ENCODE measurements at regions not wholly inside any gene's neighbourhood (a gene's known extent, or its start where the extent isn't known, plus 50 kb on each side); places are given as distances from the start of the nearest gene placed in this dataset.

DNA sequence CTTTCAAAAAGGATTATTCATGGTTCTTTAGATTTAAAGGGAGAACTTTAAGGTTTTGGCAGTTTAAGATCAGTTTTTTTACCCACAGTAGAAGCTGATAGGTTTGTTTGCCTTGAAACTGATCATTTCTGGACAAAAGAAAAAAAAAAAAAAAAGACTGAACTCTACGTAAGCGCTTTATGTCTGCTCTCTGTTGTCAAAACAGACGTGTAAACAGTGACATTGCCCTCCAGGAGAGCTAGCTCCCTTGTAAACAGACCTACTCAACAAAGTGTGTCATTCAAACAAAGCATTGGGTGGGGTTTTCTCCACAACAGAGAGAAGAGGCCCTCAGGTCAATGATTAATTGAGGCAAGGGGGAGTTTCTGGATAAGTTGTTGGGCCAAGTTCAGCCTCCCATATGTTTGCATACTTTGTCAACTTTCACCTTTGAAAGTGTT, 568.1 kb upstream of the LRRN3 start:
- H3K27ac ChIP-seq (ENCODE audit: low read length) = no peak overlapping the region
- no peak overlapping the region for H3K4me3 ChIP-seq (ENCODE audit: low read length)
- H3K9ac ChIP-seq (ENCODE audit: low read length) = no peak overlapping the region
- H3K27me3 ChIP-seq (replicated peaks; ENCODE audit: insufficient read depth, low read length) = no peaks in the 10 kb centered on the region
- no peaks in the 10 kb centered on the region for H4K20me1 ChIP-seq (ENCODE audit: insufficient read depth, low read length)
- no peaks in the 10 kb centered on the region for H3K9me2 ChIP-seq (replicated peaks; ENCODE audit: insufficient read depth, low read length)
- no peak overlapping the region for H2AFZ ChIP-seq (ENCODE audit: low read length)
- H3K79me2 ChIP-seq (ENCODE audit: low read length) = no peaks in the 10 kb centered on the region
- H3K9me3 ChIP-seq (replicated peaks; ENCODE audit: insufficient read depth, low read length) = no peaks in the 10 kb centered on the region
- H3K4me1 ChIP-seq (ENCODE audit: low read length) = no peaks in the 10 kb centered on the region
- no peaks in the 10 kb centered on the region for H3F3A ChIP-seq (ENCODE audit: insufficient read depth, low read length)
- no peaks in the 10 kb centered on the region for H3K36me3 ChIP-seq (replicated peaks; ENCODE audit: insufficient read depth, low read length)
- no peak for DNase-seq
- no peak overlapping the region for H3K4me2 ChIP-seq (ENCODE audit: low read depth, low read length)
- TF ChIP-seq EZH2 (optimal IDR thresholded peaks at IDR 0.05; ENCODE audit: low read depth, low read length) (no peak), EZH2phosphoT487 (IDR thresholded peaks at IDR 0.05; ENCODE audit: low read length) (no peak)
- TF ChIP-seq, protein P1, sequence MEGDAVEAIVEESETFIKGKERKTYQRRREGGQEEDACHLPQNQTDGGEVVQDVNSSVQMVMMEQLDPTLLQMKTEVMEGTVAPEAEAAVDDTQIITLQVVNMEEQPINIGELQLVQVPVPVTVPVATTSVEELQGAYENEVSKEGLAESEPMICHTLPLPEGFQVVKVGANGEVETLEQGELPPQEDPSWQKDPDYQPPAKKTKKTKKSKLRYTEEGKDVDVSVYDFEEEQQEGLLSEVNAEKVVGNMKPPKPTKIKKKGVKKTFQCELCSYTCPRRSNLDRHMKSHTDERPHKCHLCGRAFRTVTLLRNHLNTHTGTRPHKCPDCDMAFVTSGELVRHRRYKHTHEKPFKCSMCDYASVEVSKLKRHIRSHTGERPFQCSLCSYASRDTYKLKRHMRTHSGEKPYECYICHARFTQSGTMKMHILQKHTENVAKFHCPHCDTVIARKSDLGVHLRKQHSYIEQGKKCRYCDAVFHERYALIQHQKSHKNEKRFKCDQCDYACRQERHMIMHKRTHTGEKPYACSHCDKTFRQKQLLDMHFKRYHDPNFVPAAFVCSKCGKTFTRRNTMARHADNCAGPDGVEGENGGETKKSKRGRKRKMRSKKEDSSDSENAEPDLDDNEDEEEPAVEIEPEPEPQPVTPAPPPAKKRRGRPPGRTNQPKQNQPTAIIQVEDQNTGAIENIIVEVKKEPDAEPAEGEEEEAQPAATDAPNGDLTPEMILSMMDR (IDR thresholded peaks at IDR 0.05; ENCODE audit: low read length) = no peak

DNA sequence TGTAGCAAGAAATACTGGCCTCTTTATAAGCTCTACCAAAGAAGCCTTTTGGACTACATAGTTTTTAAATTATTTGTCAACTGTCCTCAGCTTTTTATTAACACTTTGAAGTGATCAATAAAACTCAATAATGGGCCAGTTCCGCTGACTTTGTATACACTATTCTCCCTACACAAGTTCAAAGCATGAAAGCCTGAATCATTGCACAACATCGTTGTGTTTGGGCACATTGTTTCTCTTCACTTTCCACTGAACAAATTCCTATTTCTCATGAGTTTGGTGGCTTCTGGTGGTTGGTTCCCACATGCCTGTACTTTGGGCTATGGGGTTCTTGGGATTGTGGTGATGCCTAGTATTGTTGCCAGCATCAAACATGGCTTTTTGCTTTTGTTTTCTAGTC, 561.8 kb upstream of the LRRN3 start:
- H3K9ac ChIP-seq (ENCODE audit: low read length) = no peak overlapping the region
- H3K4me1 ChIP-seq (ENCODE audit: low read length) = no peaks in the 10 kb centered on the region
- no peak overlapping the region for H3K4me3 ChIP-seq (ENCODE audit: low read length)
- no peaks in the 10 kb centered on the region for H3K27me3 ChIP-seq (replicated peaks; ENCODE audit: insufficient read depth, low read length)
- TF ChIP-seq, protein P1 (IDR thresholded peaks at IDR 0.05; ENCODE audit: low read length) = no peak
- TF ChIP-seq EZH2phosphoT487 (IDR thresholded peaks at IDR 0.05; ENCODE audit: low read length) = no peak
- H3K9me2 ChIP-seq (replicated peaks; ENCODE audit: insufficient read depth, low read length) = no peaks in the 10 kb centered on the region
- no peak overlapping the region for H2AFZ ChIP-seq (ENCODE audit: low read length)
- H3K4me2 ChIP-seq (ENCODE audit: low read depth, low read length) = no peak overlapping the region
- no peaks in the 10 kb centered on the region for H4K20me1 ChIP-seq (ENCODE audit: insufficient read depth, low read length)
- no peaks in the 10 kb centered on the region for H3K79me2 ChIP-seq (ENCODE audit: low read length)
- DNase-seq = no peak
- H3K36me3 ChIP-seq (replicated peaks; ENCODE audit: insufficient read depth, low read length) = no peaks in the 10 kb centered on the region
- no peak overlapping the region for H3K27ac ChIP-seq (ENCODE audit: low read length)
- no peaks in the 10 kb centered on the region for H3K9me3 ChIP-seq (replicated peaks; ENCODE audit: insufficient read depth, low read length)
- no peaks in the 10 kb centered on the region for H3F3A ChIP-seq (ENCODE audit: insufficient read depth, low read length)

DNA sequence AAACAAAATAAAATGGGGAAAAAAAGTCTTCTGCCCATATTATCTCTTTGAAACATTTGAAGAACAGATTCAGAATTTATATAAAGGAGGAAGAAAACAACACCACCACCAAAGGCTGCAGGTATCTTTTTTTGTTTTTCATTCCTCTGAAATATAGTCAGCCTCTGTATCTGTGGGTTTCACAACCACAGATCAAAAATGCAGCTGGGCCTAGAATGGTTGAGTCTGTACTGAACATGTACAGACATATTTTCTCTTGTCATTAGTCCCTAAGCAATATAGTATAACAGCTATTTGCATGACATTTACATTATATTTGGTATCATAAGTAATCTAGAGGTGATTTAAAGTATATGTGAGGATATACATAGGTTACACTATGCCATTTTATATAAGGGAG, 559.7 kb upstream of the LRRN3 start:
- Histone ChIP-seq H3K27me3 (replicated peaks; ENCODE audit: insufficient read depth, low read length) (no peaks in the 10 kb centered on the region), H3K79me2 (ENCODE audit: low read length) (no peaks in the 10 kb centered on the region), H3K9ac (ENCODE audit: low read length) (no peak overlapping the region), H3F3A (ENCODE audit: insufficient read depth, low read length) (no peaks in the 10 kb centered on the region), H2AFZ (ENCODE audit: low read length) (no peak overlapping the region), H3K36me3 (replicated peaks; ENCODE audit: insufficient read depth, low read length) (no peaks in the 10 kb centered on the region), H3K9me3 (replicated peaks; ENCODE audit: insufficient read depth, low read length) (no peaks in the 10 kb centered on the region), H4K20me1 (ENCODE audit: insufficient read depth, low read length) (no peaks in the 10 kb centered on the region), H3K4me3 (ENCODE audit: low read length) (no peak overlapping the region), H3K4me2 (ENCODE audit: low read depth, low read length) (no peak overlapping the region), H3K27ac (ENCODE audit: low read length) (no peak overlapping the region), H3K9me2 (replicated peaks; ENCODE audit: insufficient read depth, low read length) (no peaks in the 10 kb centered on the region), H3K4me1 (ENCODE audit: low read length) (no peaks in the 10 kb centered on the region)
- peak; percentile 61 for DNase-seq
- TF ChIP-seq EZH2phosphoT487 (IDR thresholded peaks at IDR 0.05; ENCODE audit: low read length) (no peak), EZH2 (optimal IDR thresholded peaks at IDR 0.05; ENCODE audit: low read depth, low read length) (no peak)
- TF ChIP-seq, protein P1 (IDR thresholded peaks at IDR 0.05; ENCODE audit: low read length) = no peak

Measured in MM.1S (cell line).